Endothelial cell (in vitro differentiated cells): ENCODE measurements at regions not wholly inside any gene's neighbourhood (a gene's known extent, or its start where the extent isn't known, plus 50 kb on each side); places are given as distances from the start of the nearest gene placed in this dataset.
"Not testable (repeated sequence)": the region's sequence is repeated elsewhere in the genome, so short reads cannot be mapped to it uniquely, and the experiment has no call there.

ENCODE experiments used
- DNase-seq: peaks from one replicate; pipeline ENCODE4 v3.0.0; 2021; ENCODE audit warnings: low spot score
- H3K27ac Mint-ChIP-seq: one replicate; pipeline ENCODE4 v1.8.0; 2021; ENCODE audit warnings: mixed read lengths, inconsistent platforms; ENCODE audit not compliant: unreplicated experiment
- H3K27me3 Mint-ChIP-seq: one replicate; pipeline ENCODE4 v1.8.0; 2021; ENCODE audit warnings: mild to moderate bottlenecking, moderate library complexity, mixed read lengths, inconsistent platforms; ENCODE audit not compliant: unreplicated experiment
- H3K36me3 Mint-ChIP-seq: one replicate; pipeline ENCODE4 v1.8.0; 2021; ENCODE audit warnings: mild to moderate bottlenecking, low read depth, mixed read lengths, inconsistent platforms; ENCODE audit not compliant: unreplicated experiment
- H3K4me1 Mint-ChIP-seq: one replicate; pipeline ENCODE4 v1.8.0; 2021; ENCODE audit warnings: mild to moderate bottlenecking, mixed read lengths, inconsistent platforms; ENCODE audit not compliant: unreplicated experiment
- H3K4me3 Mint-ChIP-seq: one replicate; pipeline ENCODE4 v1.8.0; 2021; ENCODE audit warnings: mild to moderate bottlenecking, mixed read lengths, inconsistent platforms; ENCODE audit not compliant: unreplicated experiment
- H3K9me3 Mint-ChIP-seq: one replicate; pipeline ENCODE4 v1.8.0; 2021; ENCODE audit warnings: mixed read lengths, inconsistent platforms; ENCODE audit not compliant: unreplicated experiment
- CTCF ChIP-seq: fragments of 200-600 bp; sonication (generic); IDR thresholded peaks from one replicate; pipeline ENCODE4 v1.5.0; 2021; ENCODE audit warnings: antibody characterized with exemption; ENCODE audit not compliant: unreplicated experiment

GRCh38 chr5:96316487-96316886, 116.6 kb downstream of the PCSK1 start:
- no peaks in the 10 kb centered on the region for H3K4me1 Mint-ChIP-seq
- H3K9me3 Mint-ChIP-seq, result no peaks in the 10 kb centered on the region
- H3K4me3 Mint-ChIP-seq, result no peak overlapping the region
- H3K27me3 Mint-ChIP-seq, result no peaks in the 10 kb centered on the region
- H3K36me3 Mint-ChIP-seq, result no peaks in the 10 kb centered on the region
- TF ChIP-seq CTCF, result no peak
- no peak for DNase-seq
- H3K27ac Mint-ChIP-seq, result no peak overlapping the region

GRCh38 chr5:96316017-96316416, 117.0 kb downstream of the PCSK1 start:
- Mint-ChIP-seq H3K27ac (no peak overlapping the region), H3K9me3 (no peaks in the 10 kb centered on the region)

GRCh38 chr5:96315431-96315830, 117.6 kb downstream of the PCSK1 start:
- Mint-ChIP-seq H3K4me1 (no peaks in the 10 kb centered on the region), H3K4me3 (no peak overlapping the region), H3K36me3 (no peaks in the 10 kb centered on the region), H3K27me3 (no peaks in the 10 kb centered on the region), H3K27ac (no peak overlapping the region), H3K9me3 (no peaks in the 10 kb centered on the region)
- no peak for TF ChIP-seq CTCF
- DNase-seq, result no peak

More at GRCh38 chr5:96316017-96316416, 117.0 kb downstream of the PCSK1 start:
- no peak for TF ChIP-seq CTCF
- H3K4me1 Mint-ChIP-seq, result no peaks in the 10 kb centered on the region
- H3K36me3 Mint-ChIP-seq, result no peaks in the 10 kb centered on the region
- H3K4me3 Mint-ChIP-seq, result no peak overlapping the region
- no peak for DNase-seq
- no peaks in the 10 kb centered on the region for H3K27me3 Mint-ChIP-seq

- no peaks in the 10 kb centered on the region for H3K9me3 Mint-ChIP-seq
- no peaks in the 10 kb centered on the region for H3K27me3 Mint-ChIP-seq
- H3K36me3 Mint-ChIP-seq, result no peaks in the 10 kb centered on the region
Measured at GRCh38 chr5:96312383-96312782, 120.7 kb downstream of the PCSK1 start.

GRCh38 chr5:96307047-96307446, 126.0 kb downstream of the PCSK1 start:
- H3K9me3 Mint-ChIP-seq, H3K27me3 Mint-ChIP-seq, H3K27ac Mint-ChIP-seq, H3K4me1 Mint-ChIP-seq, H3K4me3 Mint-ChIP-seq, DNase-seq, H3K36me3 Mint-ChIP-seq: not testable (repeated sequence)

More at GRCh38 chr5:96312383-96312782, 120.7 kb downstream of the PCSK1 start:
- DNase-seq, result no peak
- Mint-ChIP-seq H3K4me3 (no peak overlapping the region), H3K4me1 (no peaks in the 10 kb centered on the region), H3K27ac (no peak overlapping the region)
- no peak for TF ChIP-seq CTCF
